ENCODE measurements at regions not wholly inside any gene's neighbourhood (a gene's known extent, or its start where the extent isn't known, plus 50 kb on each side); places are given as distances from the start of the nearest gene placed in this dataset.
A peak's percentile ranks its signal among the peaks of the same experiment; 100 is the strongest.

- TF ChIP-seq BCL3 (IDR thresholded peaks at IDR 0.05; ENCODE audit: borderline replicate concordance, insufficient read depth, low read depth, low read length, poor library complexity, severe bottlenecking): peak; percentile 61
- TF ChIP-seq SIX5 (IDR thresholded peaks at IDR 0.05; ENCODE audit: low read depth, low read length, severe bottlenecking): no peak
- no peak for TF ChIP-seq ZBTB11 (CRISPR knock-in tag; IDR thresholded peaks at IDR 0.05)
These were observed 107.1 kb downstream of the GADD45G start (continued) for GRCh38 chr9:89711866-89712265.

GRCh38 chr9:89712283-89712682 lies 107.5 kb downstream of the GADD45G start:
- Histone ChIP-seq H3K36me3 (ENCODE audit: control insufficient read depth in 2 of 2, insufficient read depth in 2 of 2, low read length in 1 of 2) (no peaks in the 10 kb centered on the region), H3K4me1 (ENCODE audit: control insufficient read depth, insufficient read depth, low read length) (peaks cover 11% of the 10 kb centered on the region; the same call in 1 of the 2 replicates), H2AFZ (ENCODE audit: control insufficient read depth, low read depth, low read length) (no peak overlapping the region), H3K4me3 (no peak overlapping the region), H4K20me1 (ENCODE audit: control insufficient read depth, insufficient read depth) (no peaks in the 10 kb centered on the region), H3K27ac (ENCODE audit: control insufficient read depth, insufficient read depth) (no peak overlapping the region), H3K4me2 (ENCODE audit: control insufficient read depth, insufficient read depth) (no peak overlapping the region), H3K27me3 (replicated peaks in 1 of 2; ENCODE audit: control insufficient read depth in 2 of 2, insufficient read depth in 2 of 2, low read length in 1 of 2) (no peaks in the 10 kb centered on the region), H3K9me3 (replicated peaks; ENCODE audit: control insufficient read depth, insufficient read depth, low read length) (no peaks in the 10 kb centered on the region), H3K9ac (ENCODE audit: control insufficient read depth, insufficient read depth, low read length) (no peak overlapping the region), H3K79me2 (ENCODE audit: control insufficient read depth, insufficient read depth, low read length) (no peaks in the 10 kb centered on the region)
- FAIRE-seq (no peak), ATAC-seq (no peak), DNase-seq (ENCODE audit: low read depth, low spot score) (no peak)
- ChIA-PET SMC1A (ENCODE audit: uncharacterized antibody, unreplicated experiment) (no interaction called here), POLR2A (interaction anchor here (0.5 kb wide), 1 partner anchor 110 kb away, joined by 3 read pairs; no protein-coding TSS in a partner anchor), RAD21 (ENCODE audit: unreplicated experiment) (no interaction called here), CTCF (interaction anchor here (0.6 kb wide), 1 partner anchor 110 kb away, joined by 3 read pairs; no protein-coding TSS in a partner anchor)
- intact Hi-C loops (cut with micrococcal nuclease; ENCODE audit: unreplicated experiment): no loop called here
- BruUV-seq (replicated peaks): no TSS peak
- 58% methylated on average over 5 of the region's 5 CpGs for WGBS (ENCODE audit: insufficient coverage, insufficient replicate concordance, low lambda C conversion rate, missing lambda C conversion rate)
- TF ChIP-seq BCL3 (IDR thresholded peaks at IDR 0.05; ENCODE audit: borderline replicate concordance, insufficient read depth, low read depth, low read length, poor library complexity, severe bottlenecking): peak; percentile 4
- no peak for TF ChIP-seq RAD51 (IDR thresholded peaks at IDR 0.05)
- in situ Hi-C loops (cut with MboI): no loop called here
